GM12878 (cell line): ENCODE measurements at regions not wholly inside any gene's neighbourhood (a gene's known extent, or its start where the extent isn't known, plus 50 kb on each side); places are given as distances from the start of the nearest gene placed in this dataset.
"Not testable (repeated sequence)": the region's sequence is repeated elsewhere in the genome, so short reads cannot be mapped to it uniquely, and the experiment has no call there.

Experiments
- ATAC-seq: fragments of 200-7000 bp; cut with Tn5 transposase; 3 replicates; pipeline ENCODE4 v1.9.1; 2020; ENCODE audit warnings: mild to moderate bottlenecking, moderate library complexity
- BruUV-seq: library from RNA; stranded (reverse); fragments of 400-500 nt; replicated peaks from 2 replicates; lab custom pipeline; 2021; lab: Mats Ljungman, UMichigan
- CTCF ChIA-PET: fragments of 300-600 bp; sonication (Branson Sonifier 250); formaldehyde crosslinking; extraction: SDS; loops from one replicate; lab custom pipeline; 2021; ENCODE audit warnings: inconsistent platforms; lab: Yijun Ruan, JAX
- POLR2A ChIA-PET: fragments of 350-600 bp; formaldehyde crosslinking; extraction: SDS; loops from one replicate; lab custom pipeline; 2021; ENCODE audit warnings: inconsistent platforms; lab: Charles Lee
- RAD21 ChIA-PET: fragments of 300-600 bp; sonication (Branson Sonifier 250); formaldehyde crosslinking; loops from one replicate; lab custom pipeline; 2023; ENCODE audit warnings: antibody characterized with exemption; ENCODE audit not compliant: unreplicated experiment; lab: Charles Lee
- SMC1A ChIA-PET: fragments of 300-600 bp; sonication (Branson Sonifier 250); formaldehyde crosslinking; loops from one replicate; lab custom pipeline; 2023; ENCODE audit not compliant: unreplicated experiment, uncharacterized antibody; lab: Charles Lee
- DNase-seq: peaks from one replicate; pipeline ENCODE4 v3.0.0-alpha.2; 2011; ENCODE audit warnings: low read depth, low spot score
- FAIRE-seq: peaks from 3 replicates; lab custom pipeline; 2011; peaks lifted over from hg19 to GRCh38; lab: Jason Lieb, UNC
- H2AFZ ChIP-seq: 2 replicates; pipeline ENCODE4 v1.6.0; 2011; ENCODE audit warnings: low read depth, low read length, control low read depth; ENCODE audit not compliant: control insufficient read depth
- H3K27ac ChIP-seq: 2 replicates; pipeline ENCODE4 v1.5.1; 2011; ENCODE audit warnings: control low read depth; ENCODE audit not compliant: control insufficient read depth, insufficient read depth
- H3K27me3 ChIP-seq, 2 experiments: replicated peaks in 1 of 2; 2 replicates each; pipeline versions ENCODE4 v1.6.0 to v1.6.1; 2011; ENCODE audit warnings: low read length in 1 of 2; ENCODE audit not compliant: control insufficient read depth in 2 of 2, insufficient read depth in 2 of 2
- H3K36me3 ChIP-seq, 2 experiments: 2 replicates each; pipeline ENCODE4 v1.5.1; 2011; ENCODE audit warnings: low read length in 1 of 2; ENCODE audit not compliant: control insufficient read depth in 2 of 2, insufficient read depth in 2 of 2
- H3K4me1 ChIP-seq: 2 replicates; pipeline ENCODE4 v1.6.1; 2011; ENCODE audit warnings: mild to moderate bottlenecking, low read length, moderate library complexity, mixed read lengths; ENCODE audit not compliant: control insufficient read depth, insufficient read depth
- H3K4me2 ChIP-seq: 2 replicates; pipeline ENCODE4 v1.6.0; 2011; ENCODE audit warnings: control low read depth; ENCODE audit not compliant: control insufficient read depth, insufficient read depth
- H3K4me3 ChIP-seq: fragments of 200-600 bp; sonication (generic); 2 replicates; pipeline ENCODE4 v1.5.1; 2016
- H3K79me2 ChIP-seq: 2 replicates; pipeline ENCODE4 v1.6.0; 2011; ENCODE audit warnings: low read length; ENCODE audit not compliant: control insufficient read depth, insufficient read depth
- H3K9ac ChIP-seq: 2 replicates; pipeline ENCODE4 v1.8.0; 2011; ENCODE audit warnings: low read length, control low read depth, mixed read lengths; ENCODE audit not compliant: control insufficient read depth, insufficient read depth
- H3K9me3 ChIP-seq: replicated peaks from 3 replicates; pipeline ENCODE4 v1.5.1; 2011; ENCODE audit warnings: mild to moderate bottlenecking, low read length; ENCODE audit not compliant: control insufficient read depth, insufficient read depth
- H4K20me1 ChIP-seq: 2 replicates; pipeline ENCODE4 v1.6.0; 2011; ENCODE audit not compliant: control insufficient read depth, insufficient read depth
- WGBS: methylation state at CpG from one replicate; pipeline ENCODE4 v1.1.6; 2016; ENCODE audit warnings: low lambda C conversion rate; ENCODE audit not compliant: insufficient replicate concordance, insufficient coverage; ENCODE audit errors: missing lambda C conversion rate; 5-methylcytosine and 5-hydroxymethylcytosine counted together
- in situ Hi-C: fragments of 300-500 bp; cut with MboI; formaldehyde crosslinking; loops from 9 replicates; pipeline ENCODE4 v1.14.3; 2018; ENCODE audit warnings: mixed read lengths
- intact Hi-C: fragments of 100-400 bp; cut with micrococcal nuclease; formaldehyde crosslinking; loops from one replicate; pipeline ENCODE4 v1.14.2; 2022; ENCODE audit not compliant: unreplicated experiment

DNA sequence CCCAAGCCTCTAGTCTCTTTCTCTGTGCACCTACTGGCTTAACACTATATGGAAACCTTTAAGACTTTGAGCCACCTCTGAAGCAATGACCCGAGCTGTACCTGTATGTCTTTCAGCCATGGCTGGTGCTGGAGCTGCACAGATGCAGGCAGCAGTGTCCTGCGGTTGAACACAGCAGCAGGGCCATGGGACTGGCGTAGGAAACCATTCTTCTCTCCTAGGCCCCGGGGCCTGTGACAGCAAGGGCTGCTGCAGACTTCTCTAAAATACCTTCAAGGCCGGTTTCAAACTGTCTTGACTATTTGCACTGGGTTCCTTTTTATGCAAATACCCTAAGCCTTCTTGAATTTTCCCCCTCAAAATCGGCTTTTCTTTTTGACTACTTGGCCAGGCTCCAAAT, 243.6 kb downstream of the CWH43 start:
- CTCF ChIA-PET, RAD21 ChIA-PET: not testable (repeated sequence)

DNA sequence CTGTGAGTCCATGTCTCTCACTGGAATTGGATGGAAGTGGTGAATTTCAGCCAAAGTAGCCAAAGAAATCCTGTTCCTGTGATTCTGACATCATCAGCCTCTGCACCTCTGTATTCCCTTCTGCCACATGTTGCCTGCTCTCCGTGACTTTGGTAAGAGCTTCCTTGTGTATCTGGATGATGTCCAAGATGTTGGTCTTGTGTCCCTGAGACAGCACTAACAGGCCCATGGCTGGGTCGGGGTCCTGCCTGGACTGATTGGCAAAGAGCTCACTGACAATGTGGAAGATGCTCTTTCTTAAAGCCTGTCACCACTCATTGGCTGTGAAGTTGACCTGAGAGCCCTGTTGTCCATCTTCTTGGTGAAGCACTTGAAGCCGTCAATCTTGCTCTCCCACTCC, 247.3 kb downstream of the CWH43 start:
- not testable (repeated sequence) for BruUV-seq

More for the DNA sequence above, 243.6 kb downstream of the CWH43 start:
- H3K9me3 ChIP-seq, H3K4me1 ChIP-seq, H3K36me3 ChIP-seq, BruUV-seq, ATAC-seq, intact Hi-C loops, H3K27me3 ChIP-seq, H3K4me3 ChIP-seq, FAIRE-seq, SMC1A ChIA-PET, H4K20me1 ChIP-seq, POLR2A ChIA-PET, H3K27ac ChIP-seq, H2AFZ ChIP-seq, H3K4me2 ChIP-seq, in situ Hi-C loops, DNase-seq, H3K9ac ChIP-seq, H3K79me2 ChIP-seq: not testable (repeated sequence)
- whole genome bisulfite sequencing = 5% methylated on average over 6 of the region's 6 CpGs

DNA sequence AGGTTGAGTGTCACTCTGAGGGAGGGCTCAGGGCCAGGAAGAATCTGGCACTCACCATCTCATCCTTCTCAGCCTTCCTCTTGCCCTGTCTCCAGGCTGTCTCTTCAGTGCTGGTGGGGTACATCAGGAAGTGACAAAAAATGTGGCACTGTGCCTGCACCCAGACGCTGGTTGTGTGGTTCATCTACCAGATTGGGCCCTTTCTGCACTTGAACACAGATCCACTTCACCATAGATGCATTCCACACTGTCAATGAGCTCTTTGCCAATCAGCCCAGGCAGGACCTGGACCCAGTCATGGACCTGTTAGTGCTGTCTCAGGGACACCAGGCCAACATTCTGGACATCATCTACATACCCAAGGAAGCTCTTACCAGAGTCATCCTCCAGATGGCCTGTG, 247.7 kb downstream of the CWH43 start:
- SMC1A ChIA-PET, CTCF ChIA-PET, DNase-seq: not testable (repeated sequence)

More for the DNA sequence above, 247.3 kb downstream of the CWH43 start:
- WGBS = 0% methylated on average over 2 of the region's 3 CpGs
- in situ Hi-C loops, intact Hi-C loops, H3K9me3 ChIP-seq, ATAC-seq, H2AFZ ChIP-seq, FAIRE-seq, DNase-seq, CTCF ChIA-PET, H3K4me2 ChIP-seq, RAD21 ChIA-PET, POLR2A ChIA-PET, H3K36me3 ChIP-seq, H3K27ac ChIP-seq, H3K9ac ChIP-seq, H3K79me2 ChIP-seq, H3K27me3 ChIP-seq, H3K4me3 ChIP-seq, H3K4me1 ChIP-seq, H4K20me1 ChIP-seq, SMC1A ChIA-PET: not testable (repeated sequence)

DNA sequence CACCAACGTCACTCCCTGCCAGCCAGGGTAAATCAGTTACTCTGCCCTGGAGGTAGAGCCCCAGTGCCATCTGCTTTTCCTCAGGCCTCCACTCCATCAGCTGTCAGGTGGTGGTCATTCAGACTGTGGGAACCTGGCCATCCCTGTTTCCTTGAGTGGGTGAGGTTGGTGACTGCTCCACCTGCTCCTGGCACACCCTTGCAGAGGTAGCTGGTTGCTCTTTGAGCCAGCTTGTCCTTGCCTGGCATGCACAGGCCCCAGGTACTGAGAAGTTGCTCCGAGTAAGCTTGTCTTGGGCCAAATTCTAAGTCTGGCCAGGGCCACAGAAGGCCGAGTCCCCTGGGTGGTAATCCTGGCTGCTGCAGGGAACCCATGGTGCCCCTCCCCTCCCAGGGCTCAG, 248.3 kb downstream of the CWH43 start:
- SMC1A ChIA-PET, RAD21 ChIA-PET, H3K9ac ChIP-seq, FAIRE-seq, H3K36me3 ChIP-seq, intact Hi-C loops, H3K4me2 ChIP-seq, CTCF ChIA-PET, H3K79me2 ChIP-seq, H3K4me3 ChIP-seq, POLR2A ChIA-PET, BruUV-seq, H3K9me3 ChIP-seq, ATAC-seq, H2AFZ ChIP-seq, H4K20me1 ChIP-seq, H3K27ac ChIP-seq, in situ Hi-C loops, H3K27me3 ChIP-seq, DNase-seq, H3K4me1 ChIP-seq: not testable (repeated sequence)
- 4% methylated on average over 3 of the region's 3 CpGs for WGBS

More for the DNA sequence above, 247.7 kb downstream of the CWH43 start:
- H3K9me3 ChIP-seq, BruUV-seq, H4K20me1 ChIP-seq, H2AFZ ChIP-seq, H3K4me2 ChIP-seq, H3K4me3 ChIP-seq, H3K9ac ChIP-seq, POLR2A ChIA-PET, H3K27me3 ChIP-seq, H3K36me3 ChIP-seq, FAIRE-seq, H3K79me2 ChIP-seq, ATAC-seq, in situ Hi-C loops, H3K27ac ChIP-seq, RAD21 ChIA-PET, H3K4me1 ChIP-seq, intact Hi-C loops: not testable (repeated sequence)
- 4% methylated on average over 1 of the region's 1 CpG for WGBS
